B cell (primary cell): ENCODE measurements at regions not wholly inside any gene's neighbourhood (a gene's known extent, or its start where the extent isn't known, plus 50 kb on each side); places are given as distances from the start of the nearest gene placed in this dataset.

Experiments
- ATAC-seq: fragments of 200-7000 bp; cut with Tn5 transposase; one replicate; pipeline ENCODE4 v1.10.0; 2021; ENCODE audit warnings: low read depth, mild to moderate bottlenecking, moderate number of reproducible peaks, moderate library complexity
- CTCF ChIA-PET: fragments of 350-600 bp; sonication (Branson Sonifier 250); formaldehyde crosslinking; loops from one replicate; lab custom pipeline; 2021; ENCODE audit warnings: antibody characterized with exemption, inconsistent platforms; lab: Charles Lee
- POLR2A ChIA-PET: fragments of 350-600 bp; sonication (Branson Sonifier 250); formaldehyde crosslinking; loops from one replicate; lab custom pipeline; 2021; ENCODE audit warnings: antibody characterized with exemption; lab: Charles Lee
- DNase-seq: peaks from one replicate; pipeline ENCODE4 v3.0.0; 2013
- H2AFZ ChIP-seq: 2 replicates; pipeline ENCODE4 v1.6.1; 2012; ENCODE audit warnings: mild to moderate bottlenecking, low read depth, low read length; ENCODE audit not compliant: insufficient read depth, poor library complexity, severe bottlenecking
- H3K27ac ChIP-seq, 2 donors: 1 replicate in 1 of 2; 2 replicates in 1 of 2; pipeline ENCODE4 v1.5.1; 2012 to 2013; ENCODE audit warnings: low read length in 2 of 2, mild to moderate bottlenecking in 2 of 2, moderate library complexity in 1 of 2
- H3K27me3 ChIP-seq, 4 experiments: fragments of 200-600 bp in 1 of 4; sonication (generic) in 1 of 4; replicated peaks in 1 of 4; 1 replicate in 2 of 4; 2 replicates in 2 of 4; pipeline versions ENCODE4 v1.6.1 to v1.7.0; 2013 to 2016; ENCODE audit warnings: low read length in 3 of 4, mild to moderate bottlenecking in 2 of 4, mixed read lengths in 1 of 4, moderate library complexity in 1 of 4; ENCODE audit not compliant: insufficient read depth in 4 of 4, control insufficient read depth in 3 of 4; ENCODE audit errors: control extremely low read depth in 1 of 4
- H3K36me3 ChIP-seq, 2 experiments: replicated peaks in 1 of 2; 1 replicate in 1 of 2; 2 replicates in 1 of 2; pipeline versions ENCODE4 v1.6.1 to v1.7.1; 2013; ENCODE audit warnings: low read length in 1 of 2; ENCODE audit not compliant: insufficient read depth in 2 of 2, control insufficient read depth in 1 of 2; ENCODE audit errors: control extremely low read depth in 1 of 2, extremely low read depth in 1 of 2
- H3K4me1 ChIP-seq, 2 donors: fragments of 200-600 bp in 1 of 2; sonication (generic) in 1 of 2; 1 replicate in 1 of 2; 2 replicates in 1 of 2; pipeline versions ENCODE4 v1.5.1 to v1.6.1; 2013 to 2017; ENCODE audit warnings: low read length in 2 of 2; ENCODE audit not compliant: control insufficient read depth in 2 of 2, insufficient read depth in 2 of 2
- H3K4me2 ChIP-seq: replicated peaks from 2 replicates; pipeline ENCODE3; 2012; ENCODE audit warnings: mild to moderate bottlenecking, low read depth, low read length; ENCODE audit not compliant: poor library complexity, severe bottlenecking
- H3K4me3 ChIP-seq, 5 experiments: fragments of 200-600 bp in 1 of 5; sonication (generic) in 1 of 5; 1 replicate in 3 of 5; 2 replicates in 2 of 5; pipeline versions ENCODE4 v1.5.1 to v1.7.0; 2011 to 2016; ENCODE audit warnings: low read length in 4 of 5, mild to moderate bottlenecking in 4 of 5, low read depth in 2 of 5, control low read depth in 1 of 5, moderate library complexity in 1 of 5; ENCODE audit not compliant: insufficient read depth in 1 of 5; ENCODE audit errors: control extremely low read depth in 1 of 5, extremely low read depth in 1 of 5
- H3K79me2 ChIP-seq: fragments of 200-600 bp; sonication (generic); one replicate; pipeline ENCODE4 v1.6.0; 2016; ENCODE audit warnings: low read length; ENCODE audit not compliant: control insufficient read depth, insufficient read depth
- H3K9ac ChIP-seq: fragments of 200-600 bp; sonication (generic); 2 replicates; pipeline ENCODE4 v1.6.1; 2017; ENCODE audit warnings: mild to moderate bottlenecking, low read length, moderate library complexity
- H3K9me3 ChIP-seq, 3 donors: one replicate each; pipeline versions ENCODE4 v1.6.1 to v1.7.1; 2013; ENCODE audit warnings: low read length in 2 of 3; ENCODE audit not compliant: control insufficient read depth in 2 of 3, insufficient read depth in 1 of 3; ENCODE audit errors: control extremely low read depth in 1 of 3
- H4K20me1 ChIP-seq: 2 replicates; pipeline ENCODE4 v1.6.0; 2012; ENCODE audit warnings: mild to moderate bottlenecking, low read length; ENCODE audit not compliant: insufficient read depth, control insufficient read depth, poor library complexity, severe bottlenecking
- H3K27ac Mint-ChIP-seq: one replicate; pipeline ENCODE4 v1.8.0; 2021; ENCODE audit warnings: mixed read lengths
- H3K27me3 Mint-ChIP-seq: one replicate; pipeline ENCODE4 v1.8.0; 2021; ENCODE audit warnings: mixed read lengths
- H3K4me1 Mint-ChIP-seq: one replicate; pipeline ENCODE4 v1.8.0; 2021; ENCODE audit warnings: mixed read lengths
- H3K4me3 Mint-ChIP-seq: one replicate; pipeline ENCODE4 v1.8.0; 2021; ENCODE audit warnings: mixed read lengths
- H3K9me3 Mint-ChIP-seq: one replicate; pipeline ENCODE4 v1.8.0; 2022; ENCODE audit warnings: mixed read lengths; ENCODE audit not compliant: insufficient read depth
- CTCF ChIP-seq: fragments of 200-600 bp; IDR thresholded peaks from one replicate; pipeline ENCODE4 v1.8.0; 2022; ENCODE audit warnings: antibody characterized with exemption, mild to moderate bottlenecking
- EZH2 ChIP-seq: IDR thresholded peaks from 2 replicates; pipeline ENCODE4 v1.6.1; 2012; ENCODE audit warnings: borderline replicate concordance, low read depth, mild to moderate bottlenecking, moderate library complexity, low read length; ENCODE audit not compliant: insufficient read depth, poor library complexity, severe bottlenecking
- WGBS: methylation state at CpG from one replicate; pipeline ENCODE4 v1.1.5; 2013; ENCODE audit warnings: missing lambda C conversion rate; ENCODE audit not compliant: insufficient coverage; 5-methylcytosine and 5-hydroxymethylcytosine counted together
- intact Hi-C: fragments of 100-400 bp; cut with micrococcal nuclease; formaldehyde crosslinking; loops from one replicate; pipeline ENCODE4 v1.10.0; 2022

- Mint-ChIP-seq H3K27ac (no peak overlapping the region), H3K4me3 (no peak overlapping the region), H3K4me1 (no peaks in the 10 kb centered on the region), H3K9me3 (no peaks in the 10 kb centered on the region), H3K27me3 (no peaks in the 10 kb centered on the region)
- Histone ChIP-seq H2AFZ (no peak overlapping the region), H4K20me1 (no peaks in the 10 kb centered on the region), H3K9me3 (no peaks in the 10 kb centered on the region), H3K9ac (no peak overlapping the region), H3K4me1 (no peaks in the 10 kb centered on the region), H3K79me2 (no peaks in the 10 kb centered on the region), H3K4me2 (no peak overlapping the region), H3K27ac (no peak overlapping the region), H3K4me3 (no peak overlapping the region), H3K36me3 (no peaks in the 10 kb centered on the region), H3K27me3 (no peaks in the 10 kb centered on the region)
- intact Hi-C loops: no loop called here
- ATAC-seq (no peak), DNase-seq (no peak)
- ChIA-PET CTCF (no interaction called here), POLR2A (no interaction called here)
- TF ChIP-seq CTCF (no peak), EZH2 (no peak)
- WGBS: 88% methylated on average over 3 of the region's 4 CpGs
Measured at GRCh38 chrX:85592980-85593379, 213.5 kb upstream of the POF1B start.

- Histone ChIP-seq H3K4me1 (no peaks in the 10 kb centered on the region), H2AFZ (no peak overlapping the region), H3K9ac (no peak overlapping the region), H3K27ac (no peak overlapping the region), H3K4me3 (no peak overlapping the region), H4K20me1 (no peaks in the 10 kb centered on the region), H3K79me2 (no peaks in the 10 kb centered on the region), H3K36me3 (no peaks in the 10 kb centered on the region), H3K4me2 (no peak overlapping the region), H3K9me3 (no peaks in the 10 kb centered on the region), H3K27me3 (no peaks in the 10 kb centered on the region)
- no peak for TF ChIP-seq CTCF
- TF ChIP-seq EZH2: no peak
- DNase-seq (no peak), ATAC-seq (no peak)
- CTCF ChIA-PET: no interaction called here
- no peak overlapping the region for H3K27ac Mint-ChIP-seq
- POLR2A ChIA-PET: no interaction called here
- intact Hi-C loops: no loop called here
- H3K4me3 Mint-ChIP-seq: no peak overlapping the region
- no peaks in the 10 kb centered on the region for H3K4me1 Mint-ChIP-seq
- H3K9me3 Mint-ChIP-seq: no peaks in the 10 kb centered on the region
- no peaks in the 10 kb centered on the region for H3K27me3 Mint-ChIP-seq
Measured at GRCh38 chrX:85591536-85591935, 212.1 kb upstream of the POF1B start.
